Neural progenitor cell (in vitro differentiated cells): ENCODE measurements at regions not wholly inside any gene's neighbourhood (a gene's known extent, or its start where the extent isn't known, plus 50 kb on each side); places are given as distances from the start of the nearest gene placed in this dataset.

ENCODE experiments used
- EZH2 ChIP-seq: fragments of 200-600 bp; sonication (generic); IDR thresholded peaks from 2 replicates; pipeline ENCODE4 v1.6.1; 2017; ENCODE audit warnings: antibody characterized with exemption, mild to moderate bottlenecking, moderate library complexity
- EZH2phosphoT487 ChIP-seq: fragments of 200-600 bp; sonication (generic); IDR thresholded peaks from 2 replicates; pipeline ENCODE4 v1.6.1; 2017; ENCODE audit warnings: antibody characterized with exemption
- TF ChIP-seq, protein P1 (sequence below): fragments of 200-600 bp; sonication (generic); IDR thresholded peaks from 2 replicates; pipeline ENCODE4 v1.5.1; 2017; ENCODE audit warnings: antibody characterized with exemption, mild to moderate bottlenecking

GRCh38 chr3:67739851-67740250 lies 85.4 kb upstream of the SUCLG2 start:
- TF ChIP-seq, protein P1, sequence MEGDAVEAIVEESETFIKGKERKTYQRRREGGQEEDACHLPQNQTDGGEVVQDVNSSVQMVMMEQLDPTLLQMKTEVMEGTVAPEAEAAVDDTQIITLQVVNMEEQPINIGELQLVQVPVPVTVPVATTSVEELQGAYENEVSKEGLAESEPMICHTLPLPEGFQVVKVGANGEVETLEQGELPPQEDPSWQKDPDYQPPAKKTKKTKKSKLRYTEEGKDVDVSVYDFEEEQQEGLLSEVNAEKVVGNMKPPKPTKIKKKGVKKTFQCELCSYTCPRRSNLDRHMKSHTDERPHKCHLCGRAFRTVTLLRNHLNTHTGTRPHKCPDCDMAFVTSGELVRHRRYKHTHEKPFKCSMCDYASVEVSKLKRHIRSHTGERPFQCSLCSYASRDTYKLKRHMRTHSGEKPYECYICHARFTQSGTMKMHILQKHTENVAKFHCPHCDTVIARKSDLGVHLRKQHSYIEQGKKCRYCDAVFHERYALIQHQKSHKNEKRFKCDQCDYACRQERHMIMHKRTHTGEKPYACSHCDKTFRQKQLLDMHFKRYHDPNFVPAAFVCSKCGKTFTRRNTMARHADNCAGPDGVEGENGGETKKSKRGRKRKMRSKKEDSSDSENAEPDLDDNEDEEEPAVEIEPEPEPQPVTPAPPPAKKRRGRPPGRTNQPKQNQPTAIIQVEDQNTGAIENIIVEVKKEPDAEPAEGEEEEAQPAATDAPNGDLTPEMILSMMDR: no peak
- TF ChIP-seq EZH2 (no peak), EZH2phosphoT487 (no peak)
